T-helper 1 cell treated with Interleukin-12 subunit alpha and Interleukin-12 subunit beta and Interleukin-4 antibody, amounts not matched to agents 30 μg/mL and 1 μg/mL, for 36 hours (primary cell): ENCODE measurements at regions not wholly inside any gene's neighbourhood (a gene's known extent, or its start where the extent isn't known, plus 50 kb on each side); places are given as distances from the start of the nearest gene placed in this dataset.
"Not testable (repeated sequence)": the region's sequence is repeated elsewhere in the genome, so short reads cannot be mapped to it uniquely, and the experiment has no call there.

Experiments used
- H3K27ac Mint-ChIP-seq: one replicate; pipeline ENCODE4 v1.8.0; 2021; ENCODE audit warnings: mild to moderate bottlenecking, mixed read lengths
- H3K27me3 Mint-ChIP-seq: one replicate; pipeline ENCODE4 v1.8.0; 2021; ENCODE audit warnings: low read depth, mixed read lengths
- H3K36me3 Mint-ChIP-seq: one replicate; pipeline ENCODE4 v1.8.0; 2021; ENCODE audit warnings: low read depth, mixed read lengths
- H3K4me1 Mint-ChIP-seq: one replicate; pipeline ENCODE4 v1.8.0; 2021; ENCODE audit warnings: low read depth, mixed read lengths
- H3K4me3 Mint-ChIP-seq: one replicate; pipeline ENCODE4 v1.8.0; 2021; ENCODE audit warnings: mild to moderate bottlenecking, moderate library complexity, mixed read lengths
- H3K9me3 Mint-ChIP-seq: one replicate; pipeline ENCODE4 v1.8.0; 2021; ENCODE audit warnings: mixed read lengths

DNA sequence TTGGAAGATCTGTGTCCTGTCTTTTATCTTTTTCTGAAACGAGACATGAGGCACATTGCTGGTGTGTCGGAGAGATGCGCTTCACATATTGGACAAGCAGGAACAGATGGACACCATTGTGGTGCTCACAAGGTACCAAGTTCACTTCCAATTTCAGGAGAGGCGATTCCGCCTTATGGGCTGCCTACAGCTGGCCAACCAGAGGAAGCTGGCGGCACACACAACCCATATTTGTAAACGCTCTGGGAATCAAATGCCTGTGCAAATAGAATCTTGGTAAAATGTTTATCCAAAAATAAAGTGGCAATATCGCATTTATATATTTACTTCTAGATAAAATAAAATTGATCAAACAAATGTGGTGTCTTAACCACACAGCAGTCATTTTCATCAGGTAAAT is 337.4 kb downstream of the TCERG1L start:
- Mint-ChIP-seq H3K4me3 (no peak overlapping the region), H3K27ac (no peak overlapping the region), H3K9me3 (no peaks in the 10 kb centered on the region), H3K4me1 (no peaks in the 10 kb centered on the region), H3K36me3 (no peaks in the 10 kb centered on the region), H3K27me3 (no peaks in the 10 kb centered on the region)

- not testable (repeated sequence) for H3K4me1 Mint-ChIP-seq, H3K27ac Mint-ChIP-seq, H3K9me3 Mint-ChIP-seq, H3K27me3 Mint-ChIP-seq, H3K36me3 Mint-ChIP-seq, H3K4me3 Mint-ChIP-seq
Measured at GRCh38 chr10:130975351-130975750, 336.2 kb downstream of the TCERG1L start.

DNA sequence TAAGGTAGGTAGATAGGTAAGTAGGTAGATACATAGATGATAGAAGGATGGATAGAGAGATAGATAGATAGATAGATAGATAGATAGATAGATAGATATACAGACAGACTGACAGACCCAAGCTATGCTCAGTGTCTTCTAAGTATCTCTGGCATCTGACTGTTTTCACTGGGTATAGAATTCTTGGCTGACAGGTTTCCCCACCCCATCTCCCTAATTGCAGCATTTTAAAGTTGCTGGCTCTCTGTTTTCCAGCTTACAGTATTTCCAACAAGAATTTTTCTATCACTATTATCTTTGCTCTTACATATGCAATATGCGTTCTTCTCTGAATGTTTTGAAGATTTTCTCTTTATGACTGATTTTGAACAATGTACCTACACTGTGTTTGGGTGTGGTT is 328.7 kb downstream of the TCERG1L start:
- Mint-ChIP-seq H3K27ac (no peak overlapping the region), H3K4me3 (no peak overlapping the region), H3K27me3 (no peaks in the 10 kb centered on the region), H3K36me3 (no peaks in the 10 kb centered on the region), H3K4me1 (no peaks in the 10 kb centered on the region), H3K9me3 (peaks cover 11% of the 10 kb centered on the region)

DNA sequence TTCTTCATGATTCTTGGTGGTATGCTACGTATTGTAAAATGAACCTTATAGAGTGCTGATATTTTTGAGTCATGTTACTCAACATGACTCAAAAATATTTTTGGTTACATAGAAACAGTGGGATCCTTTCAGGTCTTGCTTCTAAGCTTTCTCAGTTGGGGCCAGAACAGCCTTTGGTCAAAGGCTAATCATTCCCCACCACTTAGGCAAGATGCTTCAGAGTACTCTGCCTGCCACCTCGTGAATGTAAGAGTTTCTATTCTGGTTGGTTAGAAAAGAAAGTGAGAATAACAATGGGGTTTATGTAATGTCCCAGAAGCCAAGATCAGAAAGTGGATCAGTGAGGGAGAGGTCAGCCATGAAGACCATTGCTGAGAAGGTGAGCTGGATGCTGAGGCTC is 327.8 kb downstream of the TCERG1L start:
- H3K4me1 Mint-ChIP-seq, result no peaks in the 10 kb centered on the region
- H3K27me3 Mint-ChIP-seq, result no peaks in the 10 kb centered on the region
- peaks cover 11% of the 10 kb centered on the region for H3K9me3 Mint-ChIP-seq
- H3K27ac Mint-ChIP-seq, result no peak overlapping the region
- H3K4me3 Mint-ChIP-seq, result no peak overlapping the region
- H3K36me3 Mint-ChIP-seq, result no peaks in the 10 kb centered on the region

DNA sequence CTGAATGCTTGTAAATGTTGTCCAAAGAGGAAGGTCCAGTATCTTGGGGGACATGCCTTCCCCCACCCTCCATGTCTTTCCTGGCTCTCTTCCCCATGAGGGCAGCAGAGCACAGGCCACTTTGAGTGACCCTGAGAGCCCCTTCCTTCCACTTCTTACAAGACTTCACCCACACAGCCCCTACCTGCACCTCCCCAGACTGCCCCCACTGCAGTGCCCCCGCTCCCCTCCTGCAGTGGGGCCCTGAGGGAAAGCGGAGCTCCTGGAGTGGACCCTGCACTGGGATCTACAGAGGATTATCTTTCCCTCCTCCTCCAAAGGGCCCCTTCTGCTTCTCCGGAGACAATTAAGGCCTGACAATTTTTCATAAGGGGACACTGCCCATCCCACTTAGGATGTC is 326.8 kb downstream of the TCERG1L start:
- Mint-ChIP-seq H3K4me3 (no peak overlapping the region), H3K9me3 (peaks cover 11% of the 10 kb centered on the region), H3K4me1 (no peaks in the 10 kb centered on the region), H3K27me3 (no peaks in the 10 kb centered on the region), H3K36me3 (no peaks in the 10 kb centered on the region), H3K27ac (no peak overlapping the region)

- no peak overlapping the region for H3K4me3 Mint-ChIP-seq
- H3K4me1 Mint-ChIP-seq, result no peaks in the 10 kb centered on the region
- H3K27ac Mint-ChIP-seq, result no peak overlapping the region
- no peaks in the 10 kb centered on the region for H3K36me3 Mint-ChIP-seq
- peaks cover 11% of the 10 kb centered on the region for H3K9me3 Mint-ChIP-seq
- H3K27me3 Mint-ChIP-seq, result no peaks in the 10 kb centered on the region
Measured at GRCh38 chr10:130985158-130985753, 326.3 kb downstream of the TCERG1L start.

GRCh38 chr10:130986846-130987245 is 324.7 kb downstream of the TCERG1L start:
- Mint-ChIP-seq H3K36me3 (no peaks in the 10 kb centered on the region), H3K4me3 (no peak overlapping the region), H3K4me1 (no peaks in the 10 kb centered on the region), H3K9me3 (peaks cover 11% of the 10 kb centered on the region), H3K27ac (no peak overlapping the region), H3K27me3 (no peaks in the 10 kb centered on the region)

DNA sequence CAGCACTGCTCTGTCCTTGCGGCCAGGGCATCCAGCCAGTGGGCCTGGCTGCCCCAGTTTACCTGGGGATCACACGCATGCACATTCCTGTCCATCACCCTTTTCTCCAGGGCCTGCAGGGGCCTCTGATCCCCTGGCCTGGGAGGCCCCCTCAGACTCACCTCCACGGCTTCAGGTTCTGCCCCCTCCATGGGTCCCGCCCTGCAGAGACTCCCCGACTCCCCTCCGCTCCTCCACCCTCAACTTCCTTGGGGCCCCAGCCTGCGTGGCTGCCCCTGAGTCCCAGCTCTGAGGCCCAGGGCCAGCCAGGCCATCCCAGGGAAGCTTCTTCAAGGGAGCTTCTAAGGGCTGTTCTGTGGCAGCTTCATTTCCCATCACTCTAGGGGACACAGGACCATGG is 324.1 kb downstream of the TCERG1L start:
- Mint-ChIP-seq H3K36me3 (no peaks in the 10 kb centered on the region), H3K9me3 (peaks cover 10% of the 10 kb centered on the region), H3K4me3 (no peak overlapping the region), H3K27ac (no peak overlapping the region), H3K27me3 (no peaks in the 10 kb centered on the region), H3K4me1 (no peaks in the 10 kb centered on the region)

GRCh38 chr10:130989670-130990232 is 321.8 kb downstream of the TCERG1L start:
- no peaks in the 10 kb centered on the region for H3K9me3 Mint-ChIP-seq
- no peak overlapping the region for H3K27ac Mint-ChIP-seq
- H3K4me1 Mint-ChIP-seq, result no peaks in the 10 kb centered on the region
- no peak overlapping the region for H3K4me3 Mint-ChIP-seq
- no peaks in the 10 kb centered on the region for H3K36me3 Mint-ChIP-seq
- no peaks in the 10 kb centered on the region for H3K27me3 Mint-ChIP-seq

GRCh38 chr10:130990486-130990885 is 321.0 kb downstream of the TCERG1L start:
- H3K4me1 Mint-ChIP-seq, result no peaks in the 10 kb centered on the region
- no peaks in the 10 kb centered on the region for H3K36me3 Mint-ChIP-seq
- H3K9me3 Mint-ChIP-seq, result no peaks in the 10 kb centered on the region
- H3K4me3 Mint-ChIP-seq, result no peak overlapping the region
- no peak overlapping the region for H3K27ac Mint-ChIP-seq
- no peaks in the 10 kb centered on the region for H3K27me3 Mint-ChIP-seq

- Mint-ChIP-seq H3K27ac (no peak overlapping the region), H3K4me1 (no peaks in the 10 kb centered on the region), H3K36me3 (no peaks in the 10 kb centered on the region), H3K4me3 (no peak overlapping the region), H3K27me3 (no peaks in the 10 kb centered on the region), H3K9me3 (no peaks in the 10 kb centered on the region)
Measured at GRCh38 chr10:130992802-130993523, 318.6 kb downstream of the TCERG1L start.

DNA sequence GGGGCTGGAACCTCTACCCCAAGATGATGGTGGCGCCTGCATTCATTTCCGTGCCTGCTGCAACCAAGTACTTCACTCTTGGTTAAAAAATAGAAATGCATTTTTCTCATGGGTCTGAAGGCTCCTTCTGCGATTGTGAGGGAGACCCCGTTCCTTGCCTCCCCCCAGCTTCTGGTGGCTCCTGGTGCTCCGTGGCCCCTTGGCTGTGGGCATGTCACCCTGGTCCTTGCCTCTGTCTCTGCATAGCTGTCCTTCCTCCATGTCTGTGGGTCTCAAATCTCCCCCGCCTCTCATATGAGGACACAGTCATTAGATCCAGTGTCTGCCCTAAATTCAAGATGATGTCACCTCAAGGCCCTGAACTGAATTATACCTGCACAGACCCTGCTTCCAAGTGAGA is 317.9 kb downstream of the TCERG1L start:
- H3K27ac Mint-ChIP-seq, result no peak overlapping the region
- H3K4me3 Mint-ChIP-seq, result no peak overlapping the region
- no peaks in the 10 kb centered on the region for H3K9me3 Mint-ChIP-seq
- no peaks in the 10 kb centered on the region for H3K4me1 Mint-ChIP-seq
- no peaks in the 10 kb centered on the region for H3K27me3 Mint-ChIP-seq
- H3K36me3 Mint-ChIP-seq, result no peaks in the 10 kb centered on the region

- H3K36me3 Mint-ChIP-seq, result no peaks in the 10 kb centered on the region
- no peaks in the 10 kb centered on the region for H3K27me3 Mint-ChIP-seq
- H3K4me1 Mint-ChIP-seq, result no peaks in the 10 kb centered on the region
- H3K27ac Mint-ChIP-seq, result no peak overlapping the region
- no peak overlapping the region for H3K4me3 Mint-ChIP-seq
- no peaks in the 10 kb centered on the region for H3K9me3 Mint-ChIP-seq
Measured at GRCh38 chr10:130994191-130994590, 317.3 kb downstream of the TCERG1L start.

GRCh38 chr10:130994845-130995244 is 316.7 kb downstream of the TCERG1L start:
- H3K4me3 Mint-ChIP-seq, result no peak overlapping the region
- no peaks in the 10 kb centered on the region for H3K36me3 Mint-ChIP-seq
- no peak overlapping the region for H3K27ac Mint-ChIP-seq
- no peaks in the 10 kb centered on the region for H3K27me3 Mint-ChIP-seq
- no peaks in the 10 kb centered on the region for H3K9me3 Mint-ChIP-seq
- H3K4me1 Mint-ChIP-seq, result no peaks in the 10 kb centered on the region

GRCh38 chr10:130997267-130998045 is 314.1 kb downstream of the TCERG1L start:
- Mint-ChIP-seq H3K27me3 (peaks cover 3% of the 10 kb centered on the region), H3K9me3 (no peaks in the 10 kb centered on the region), H3K27ac (no peak overlapping the region), H3K4me3 (no peak overlapping the region), H3K36me3 (no peaks in the 10 kb centered on the region), H3K4me1 (no peaks in the 10 kb centered on the region)
